ELR (cell line): ENCODE measurements at regions not wholly inside any gene's neighbourhood (a gene's known extent, or its start where the extent isn't known, plus 50 kb on each side); places are given as distances from the start of the nearest gene placed in this dataset.
A peak's percentile ranks its signal among the peaks of the same experiment; 100 is the strongest.

Source experiments
- DNase-seq: peaks from one replicate; pipeline ENCODE4 v3.0.0-alpha.2; 2015; ENCODE audit warnings: low read depth

DNA sequence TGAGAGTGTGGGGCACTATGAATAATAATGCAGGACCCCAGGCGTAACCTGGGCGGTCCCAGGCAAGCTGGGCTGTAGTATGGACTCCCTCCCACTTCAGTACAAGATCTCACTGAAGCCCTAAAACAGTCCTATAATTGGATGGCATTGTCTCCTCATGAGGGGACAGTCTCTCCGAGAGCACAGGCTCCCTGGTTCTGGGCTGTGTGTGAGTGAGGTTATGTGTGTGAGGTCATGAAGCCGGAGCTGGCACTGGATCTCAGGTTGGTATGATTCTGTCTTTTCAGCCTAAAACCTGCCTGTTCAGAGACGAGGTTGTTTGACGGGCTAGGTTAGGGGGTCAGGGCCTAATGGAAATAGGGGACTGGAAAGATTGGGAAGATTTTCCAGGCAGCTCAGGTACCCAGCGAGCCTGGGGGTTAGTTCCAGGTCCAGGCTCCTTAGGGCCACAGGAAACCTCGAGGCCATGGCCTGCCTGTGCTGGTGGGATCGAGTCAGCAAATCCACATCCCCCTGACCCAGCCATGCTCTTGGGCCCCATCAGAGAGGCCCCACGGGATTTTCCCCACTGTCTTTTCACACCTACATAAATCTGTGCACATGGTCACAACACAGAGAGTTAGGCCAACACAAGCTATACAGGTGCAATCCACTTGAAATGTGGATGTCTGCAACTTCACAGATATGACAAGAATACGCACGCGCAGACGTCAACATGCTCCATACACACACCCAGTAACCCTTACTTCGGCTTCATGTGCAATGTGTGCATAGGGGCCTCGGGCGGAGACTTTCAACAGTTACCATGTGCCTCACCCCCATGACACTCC lies 94.8 kb downstream of the INHBB start:
- no peak for DNase-seq

DNA sequence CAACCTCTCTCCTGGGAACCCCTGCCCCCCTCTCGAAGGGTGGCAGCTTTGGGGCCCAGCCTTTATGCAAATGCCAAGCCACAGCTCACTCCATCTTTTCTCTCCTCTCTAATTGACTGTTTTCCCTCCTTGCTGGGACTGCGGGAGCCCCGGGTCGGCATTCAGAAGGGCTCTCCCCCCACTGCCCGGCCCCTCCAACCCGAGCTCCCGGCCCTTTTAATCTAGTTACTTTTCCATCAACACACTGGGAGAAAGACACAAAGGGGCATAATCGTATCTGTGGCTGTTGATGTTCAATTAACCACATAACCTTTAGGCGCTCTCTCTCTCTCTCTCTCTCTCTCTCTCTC lies 95.4 kb downstream of the INHBB start:
- no peak for DNase-seq

GRCh38 chr2:120441744-120442471 lies 96.0 kb downstream of the INHBB start:
- DNase-seq = no peak

GRCh38 chr2:120442541-120442922 lies 96.6 kb downstream of the INHBB start:
- no peak for DNase-seq

DNA sequence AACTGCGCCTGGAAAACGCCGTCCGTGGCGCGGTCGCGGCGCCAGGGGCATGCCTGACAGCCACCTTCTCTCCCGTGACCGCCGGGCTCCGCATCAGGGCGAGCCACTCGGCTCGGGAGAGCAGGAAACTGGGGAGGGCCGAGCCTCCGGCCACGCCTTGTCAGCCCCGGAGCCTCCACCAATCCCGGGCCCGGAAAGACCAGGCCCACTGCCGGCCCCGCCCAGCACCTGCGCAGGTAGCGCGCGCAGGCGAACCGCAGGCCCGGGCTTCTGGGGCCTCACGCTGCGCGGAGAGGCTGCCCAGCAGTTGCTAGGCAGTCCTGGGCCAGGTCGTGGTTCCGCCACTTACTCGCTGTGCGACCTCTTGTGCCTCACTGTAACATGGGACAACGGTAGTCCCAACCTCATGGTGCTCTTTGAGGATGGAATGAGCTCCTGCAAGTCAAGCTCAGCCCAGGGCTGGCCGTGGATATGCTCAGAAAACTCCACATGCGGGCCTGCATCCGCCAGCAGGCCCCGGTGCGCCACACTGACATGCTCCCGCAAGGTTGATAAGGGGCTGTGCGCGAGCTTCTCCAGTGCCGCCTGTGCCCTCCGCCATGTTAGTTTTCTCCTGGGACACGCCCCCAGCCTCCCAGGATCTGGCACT lies 97.1 kb downstream of the INHBB start:
- no peak for DNase-seq

DNA sequence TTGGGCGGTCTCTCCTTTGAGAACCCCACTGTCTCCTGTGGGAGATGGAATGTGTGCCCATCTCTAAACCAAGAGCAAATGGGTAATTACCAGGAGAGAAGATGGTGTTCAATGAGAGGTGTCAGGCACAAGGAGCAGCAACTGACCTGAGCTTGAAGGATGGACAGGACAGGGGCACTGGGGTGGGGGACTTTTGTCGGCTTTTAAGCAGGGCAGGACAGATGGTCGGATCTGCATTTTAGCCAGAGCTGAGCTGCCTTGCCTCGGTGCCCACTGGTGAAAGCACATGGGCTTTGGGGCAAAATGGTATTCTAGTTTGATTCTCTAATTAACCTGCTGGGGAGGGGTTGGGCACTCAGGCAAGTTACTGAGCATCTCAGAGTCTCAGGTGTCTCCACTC lies 98.0 kb downstream of the INHBB start:
- no peak for DNase-seq

- DNase-seq = no peak
Observed at GRCh38 chr2:120444691-120445240, 98.8 kb downstream of the INHBB start.

GRCh38 chr2:120445449-120446143 lies 99.7 kb downstream of the INHBB start:
- peak; percentile 32 for DNase-seq

GRCh38 chr2:120446236-120447126 lies 100.5 kb downstream of the INHBB start:
- no peak for DNase-seq

DNA sequence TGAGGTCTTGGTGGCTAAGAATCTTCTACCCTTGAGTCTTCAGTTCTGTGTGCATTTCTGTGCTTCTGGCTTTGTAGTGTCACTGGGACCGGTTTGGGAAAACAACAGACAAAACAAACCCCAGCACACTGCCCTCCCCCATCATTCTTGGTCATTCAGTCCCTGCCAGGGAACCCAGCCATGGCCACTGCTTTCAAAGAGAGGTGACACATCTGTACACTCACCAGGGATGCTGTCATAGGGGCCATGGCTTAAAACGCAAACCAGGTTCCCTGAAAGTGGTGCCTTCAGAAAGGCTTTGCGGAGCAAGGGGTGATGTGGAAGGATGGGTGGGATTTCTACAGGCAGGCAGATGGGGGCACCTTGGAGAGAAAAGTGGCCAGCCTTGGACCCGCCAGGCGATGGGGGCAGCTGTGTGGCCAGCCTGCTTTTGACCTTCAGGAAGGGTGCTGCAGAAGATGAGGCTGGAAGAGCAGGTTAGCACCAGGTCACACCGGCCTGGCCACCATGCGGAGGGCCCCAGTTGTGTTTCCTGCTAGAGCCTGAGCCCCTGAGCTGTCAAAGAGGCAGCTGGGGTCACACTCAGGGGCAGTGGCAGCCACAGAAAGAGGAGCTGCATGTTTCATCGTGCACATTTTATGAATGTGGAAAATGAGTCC lies 101.3 kb downstream of the INHBB start:
- DNase-seq = no peak

DNA sequence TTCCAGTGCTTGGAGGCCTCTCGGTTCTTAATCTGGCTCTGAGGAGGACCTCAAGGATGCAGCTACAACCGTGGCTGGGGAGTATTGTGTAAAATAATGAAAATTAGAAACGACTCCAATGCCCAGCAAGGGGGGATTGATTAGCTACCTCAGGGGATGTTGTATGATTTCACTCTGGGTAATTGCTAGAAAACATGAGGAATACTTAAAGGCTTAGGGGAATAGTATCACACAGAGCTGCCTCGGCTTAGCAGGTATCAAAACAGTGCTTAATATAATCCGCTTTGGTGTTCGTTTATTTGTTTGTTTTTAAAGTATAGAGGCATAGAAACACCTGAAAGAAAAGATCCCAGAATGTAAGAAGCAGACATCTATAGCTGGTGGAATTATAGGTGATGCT lies 102.5 kb downstream of the INHBB start:
- no peak for DNase-seq

DNA sequence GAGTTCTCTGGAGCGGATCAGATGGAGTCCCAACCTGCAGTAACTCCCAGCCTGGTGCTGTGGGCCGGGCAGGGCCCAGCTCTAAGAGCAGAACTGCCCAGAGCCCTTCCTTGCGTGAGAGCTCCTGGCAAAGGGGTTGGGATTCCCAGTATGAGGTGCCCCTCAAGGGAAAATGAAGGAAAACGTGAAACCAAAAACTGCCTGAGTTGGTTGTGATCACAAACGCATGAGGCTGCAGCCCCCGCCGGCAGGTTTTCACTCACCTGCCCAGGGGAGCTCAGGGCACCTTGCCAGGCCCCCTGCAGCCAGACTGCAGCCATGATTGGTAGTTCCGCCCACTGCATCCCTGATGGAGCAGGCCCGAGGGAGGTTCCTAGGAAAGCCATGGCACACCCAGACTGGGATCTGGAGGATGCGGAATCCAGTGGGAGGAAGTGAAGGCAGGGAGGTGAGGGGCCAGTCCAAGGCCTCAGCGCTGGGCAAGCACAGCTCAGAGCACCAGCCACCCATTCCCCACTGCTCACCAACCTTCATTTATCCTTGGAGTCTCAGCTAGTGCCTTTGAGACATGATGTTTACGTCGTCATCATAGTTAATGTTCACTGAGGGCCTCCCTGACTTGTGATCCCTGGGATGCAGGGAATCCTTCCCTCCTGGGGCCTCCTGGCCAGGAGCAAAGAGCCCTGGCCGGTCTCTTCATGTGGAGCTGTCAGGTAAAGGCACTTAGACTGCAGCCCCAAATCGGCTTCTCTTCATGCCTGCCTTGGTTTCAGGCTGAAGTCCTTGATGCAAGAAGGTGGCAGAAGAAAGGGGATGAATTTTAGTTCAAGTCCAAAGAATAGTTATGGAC lies 103.2 kb downstream of the INHBB start:
- no peak for DNase-seq

GRCh38 chr2:120450196-120450820 lies 104.4 kb downstream of the INHBB start:
- DNase-seq = peak; percentile 27

DNA sequence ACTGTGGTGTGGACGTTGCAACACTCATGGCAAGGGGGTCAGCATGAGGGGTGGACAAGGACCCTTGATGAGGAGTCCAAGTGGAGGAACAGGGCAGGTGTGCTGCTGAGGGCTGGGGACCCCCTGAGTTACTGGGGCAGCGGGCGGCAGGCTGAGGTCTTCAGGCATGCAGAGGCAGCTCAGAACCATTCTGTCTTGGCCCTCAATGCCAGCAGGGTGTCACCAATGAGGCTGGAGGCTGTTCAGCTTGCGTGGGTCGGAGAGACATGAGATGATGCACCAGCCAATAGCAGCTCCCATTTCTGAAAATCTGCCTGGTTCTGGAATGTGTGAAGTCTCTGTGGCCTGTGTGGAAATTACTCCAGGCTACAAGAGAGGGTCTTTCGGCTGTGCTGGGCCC lies 105.4 kb downstream of the INHBB start:
- no peak for DNase-seq

GRCh38 chr2:120452131-120452530 lies 106.2 kb downstream of the INHBB start:
- no peak for DNase-seq

DNA sequence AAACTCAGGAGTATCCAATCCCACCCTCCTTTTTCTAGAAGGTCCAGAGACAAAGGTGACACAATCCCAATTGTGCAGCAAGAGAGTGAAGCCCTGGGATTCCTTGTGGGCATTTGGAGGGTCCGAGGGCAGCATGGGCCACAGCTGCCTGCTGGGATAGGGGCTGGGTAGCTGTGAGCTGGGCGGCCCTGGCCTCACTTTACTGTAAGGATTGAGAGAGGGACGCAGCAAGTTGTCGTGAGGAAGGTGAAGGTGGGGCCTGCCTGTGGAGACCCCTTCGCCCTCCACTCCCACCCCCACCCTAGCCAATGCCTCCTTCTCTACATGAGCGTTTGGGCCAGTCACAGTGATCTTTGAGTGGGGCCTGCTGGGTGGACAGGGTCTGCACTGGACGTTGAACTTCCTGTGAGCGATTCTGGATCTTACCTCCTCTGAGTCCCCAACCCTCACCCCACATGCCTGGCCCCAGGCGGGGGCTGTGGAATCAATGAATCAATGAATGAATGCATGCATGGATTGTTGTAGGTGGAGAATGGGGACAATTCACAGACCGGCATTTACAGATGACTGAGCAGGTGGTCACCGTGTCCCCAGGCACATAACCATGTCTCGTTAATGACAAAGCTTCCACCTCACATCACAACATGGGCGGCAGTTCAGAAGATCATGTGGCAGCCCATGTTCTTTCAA lies 107.2 kb downstream of the INHBB start:
- DNase-seq = no peak

- DNase-seq = peak; percentile 85
Observed at GRCh38 chr2:120453635-120453998, 107.7 kb downstream of the INHBB start.

DNA sequence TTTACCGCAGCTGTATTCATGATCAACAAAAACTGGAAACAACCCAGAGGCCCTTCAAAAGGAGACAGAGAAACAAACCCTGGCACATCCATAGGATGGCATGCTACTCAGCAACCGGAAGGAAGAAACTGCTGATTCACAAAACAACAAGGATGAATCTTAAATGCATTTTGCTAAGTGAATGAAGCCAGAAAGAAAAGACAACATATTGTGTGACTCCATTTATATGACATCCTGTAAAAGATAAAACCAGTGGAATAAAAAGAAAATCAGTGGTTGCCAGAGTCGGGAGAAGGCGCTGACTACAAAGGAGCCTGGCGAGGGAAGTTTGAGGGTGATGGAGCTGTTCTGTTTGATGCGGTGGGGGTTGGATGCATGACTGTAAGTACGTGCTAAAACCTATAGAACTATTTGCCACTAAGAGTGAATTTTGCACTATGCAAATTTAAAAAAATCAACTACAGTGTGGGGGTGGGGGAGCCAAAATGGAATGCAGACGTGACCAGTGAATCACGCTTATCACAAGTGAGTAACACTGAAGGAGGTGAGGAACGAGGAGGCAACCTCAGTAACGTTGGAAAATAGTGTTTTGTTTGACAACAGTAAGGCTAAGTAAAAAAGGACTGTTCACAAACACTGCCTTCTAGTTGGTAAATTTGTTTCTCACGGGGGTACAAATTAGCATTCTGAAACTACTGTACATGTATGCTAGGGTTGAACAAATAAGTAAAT lies 108.9 kb downstream of the INHBB start:
- peak; percentile 69 for DNase-seq
